GM23338 (cell line): ENCODE measurements at regions not wholly inside any gene's neighbourhood (a gene's known extent, or its start where the extent isn't known, plus 50 kb on each side); places are given as distances from the start of the nearest gene placed in this dataset.
A peak's percentile ranks its signal among the peaks of the same experiment; 100 is the strongest.

Source experiments
- ATAC-seq: fragments of 200-7000 bp; cut with Tn5 transposase; 3 replicates; pipeline ENCODE4 v1.9.1; 2020
- DNase-seq: peaks from one replicate; pipeline ENCODE4 v3.0.0-alpha.2; 2015; ENCODE audit warnings: low spot score
- H2AFZ ChIP-seq: fragments of 200-600 bp; sonication (generic); 2 replicates; pipeline ENCODE4 v1.8.0; 2016; ENCODE audit warnings: antibody characterized with exemption, mild to moderate bottlenecking, moderate library complexity
- H3F3A ChIP-seq: fragments of 200-600 bp; sonication (generic); replicated peaks from 2 replicates; pipeline ENCODE4 v1.8.0; 2017; ENCODE audit warnings: antibody characterized with exemption, mixed run types, low read depth
- H3K27ac ChIP-seq: fragments of 200-600 bp; sonication (generic); 2 replicates; pipeline ENCODE4 v1.6.1; 2016; ENCODE audit warnings: low read depth
- H3K27me3 ChIP-seq: fragments of 200-600 bp; sonication (generic); 2 replicates; pipeline ENCODE4 v1.8.0; 2016; ENCODE audit warnings: mild to moderate bottlenecking, mixed run types, moderate library complexity; ENCODE audit not compliant: insufficient read depth
- H3K36me3 ChIP-seq: fragments of 200-600 bp; sonication (generic); 2 replicates; pipeline ENCODE4 v1.8.0; 2016; ENCODE audit warnings: mild to moderate bottlenecking; ENCODE audit not compliant: insufficient read depth
- H3K4me1 ChIP-seq: fragments of 200-600 bp; sonication (generic); 2 replicates; pipeline ENCODE4 v1.8.0; 2016; ENCODE audit warnings: mild to moderate bottlenecking, moderate library complexity; ENCODE audit not compliant: insufficient read depth
- H3K4me2 ChIP-seq: fragments of 200-600 bp; sonication (generic); 2 replicates; pipeline ENCODE4 v1.7.1; 2017; ENCODE audit warnings: mixed run types
- H3K4me3 ChIP-seq: fragments of 200-600 bp; sonication (generic); 2 replicates; pipeline ENCODE4 v1.6.1; 2016; ENCODE audit warnings: mixed run types
- H3K79me2 ChIP-seq: fragments of 200-600 bp; sonication (generic); replicated peaks from 2 replicates; pipeline ENCODE4 v1.8.0; 2017; ENCODE audit warnings: mild to moderate bottlenecking; ENCODE audit not compliant: insufficient read depth
- H3K9me2 ChIP-seq: fragments of 200-600 bp; sonication (generic); 2 replicates; pipeline ENCODE4 v1.8.0; 2017; ENCODE audit not compliant: insufficient read depth
- H4K20me1 ChIP-seq: fragments of 200-600 bp; sonication (generic); replicated peaks from 2 replicates; pipeline ENCODE4 v1.8.0; 2017; ENCODE audit warnings: mild to moderate bottlenecking; ENCODE audit not compliant: insufficient read depth
- H3K27ac Mint-ChIP-seq: 2 replicates; pipeline ENCODE4 v1.8.0; 2020; ENCODE audit warnings: inconsistent platforms, mild to moderate bottlenecking, moderate library complexity, mixed read lengths
- H3K27me3 Mint-ChIP-seq: 3 replicates; pipeline ENCODE4 v1.8.0; 2022; ENCODE audit warnings: low read depth, mild to moderate bottlenecking, moderate library complexity, mixed read lengths, inconsistent platforms; ENCODE audit not compliant: insufficient read depth, poor library complexity
- H3K36me3 Mint-ChIP-seq: 3 replicates; pipeline ENCODE4 v1.8.0; 2021; ENCODE audit warnings: low read depth, mild to moderate bottlenecking, inconsistent platforms, moderate library complexity, mixed read lengths
- H3K4me1 Mint-ChIP-seq: 3 replicates; pipeline ENCODE4 v1.8.0; 2020; ENCODE audit warnings: mild to moderate bottlenecking, inconsistent platforms, mixed read lengths
- H3K4me3 Mint-ChIP-seq: 3 replicates; pipeline ENCODE4 v1.8.0; 2021; ENCODE audit warnings: moderate library complexity, mild to moderate bottlenecking, inconsistent platforms, mixed read lengths
- H3K9me3 Mint-ChIP-seq: 3 replicates; pipeline ENCODE4 v1.8.0; 2020; ENCODE audit warnings: moderate library complexity, mild to moderate bottlenecking, inconsistent platforms, mixed read lengths
- CREB1 ChIP-seq: fragments of 250-450 bp; sonication (Bioruptor Pico); IDR thresholded peaks from 2 replicates; pipeline ENCODE4 v1.5.0; 2020; ENCODE audit warnings: low read depth, mild to moderate bottlenecking, moderate library complexity
- EZH2 ChIP-seq: fragments of 200-600 bp; sonication (generic); IDR thresholded peaks from one replicate; pipeline ENCODE4 v1.8.0; 2017; ENCODE audit warnings: antibody characterized with exemption, mild to moderate bottlenecking, low read depth; ENCODE audit not compliant: unreplicated experiment
- EZH2phosphoT487 ChIP-seq: fragments of 200-600 bp; sonication (generic); IDR thresholded peaks from one replicate; pipeline ENCODE4 v1.8.1; 2018; ENCODE audit warnings: antibody characterized with exemption; ENCODE audit not compliant: unreplicated experiment
- JUNB ChIP-seq: IDR thresholded peaks from one replicate; pipeline ENCODE4 v1.6.1; 2016; ENCODE audit warnings: antibody characterized with exemption; ENCODE audit not compliant: unreplicated experiment
- NANOG ChIP-seq: IDR thresholded peaks from 2 replicates; pipeline ENCODE4 v1.6.1; 2016; ENCODE audit warnings: antibody characterized with exemption, borderline replicate concordance
- POLR2AphosphoS5 ChIP-seq: IDR thresholded peaks from 2 replicates; pipeline ENCODE4 v1.6.1; 2016; ENCODE audit warnings: antibody characterized with exemption, low read depth
- STAT1 ChIP-seq: IDR thresholded peaks from one replicate; pipeline ENCODE4 v1.6.1; 2016; ENCODE audit warnings: antibody characterized with exemption; ENCODE audit not compliant: unreplicated experiment
- ZNF114 ChIP-seq: fragments of 250-450 bp; sonication (Bioruptor Pico); IDR thresholded peaks from 2 replicates; pipeline ENCODE4 v1.5.0; 2020; ENCODE audit warnings: mild to moderate bottlenecking, moderate library complexity
- ZNF331 ChIP-seq: fragments of 250-450 bp; sonication (Bioruptor Pico); IDR thresholded peaks from 2 replicates; pipeline ENCODE4 v1.5.0; 2020; ENCODE audit warnings: low read depth, mild to moderate bottlenecking, moderate library complexity
- TF ChIP-seq, protein P1 (sequence below): IDR thresholded peaks from one replicate; pipeline ENCODE4 v1.6.1; 2018; ENCODE audit warnings: antibody characterized with exemption; ENCODE audit not compliant: unreplicated experiment
- TF ChIP-seq, protein P2 (sequence below): fragments of 250-450 bp; sonication (Bioruptor Pico); IDR thresholded peaks from 2 replicates; pipeline ENCODE4 v1.5.0; 2020; ENCODE audit warnings: mild to moderate bottlenecking, moderate library complexity
- TF ChIP-seq, protein P3 (sequence below): IDR thresholded peaks from 2 replicates; pipeline ENCODE4 v1.6.1; 2016; ENCODE audit warnings: antibody characterized with exemption
- TF ChIP-seq, protein P4 (sequence below), 2 experiments: fragments of 200-600 bp in 1 of 2; sonication (generic) in 1 of 2; conservative IDR thresholded peaks; 2 replicates each; pipeline versions ENCODE4 v1.5.1 to v1.6.1; 2016 to 2017; ENCODE audit warnings: antibody characterized with exemption in 2 of 2, low read depth in 2 of 2, mild to moderate bottlenecking in 2 of 2, moderate library complexity in 1 of 2

DNA sequence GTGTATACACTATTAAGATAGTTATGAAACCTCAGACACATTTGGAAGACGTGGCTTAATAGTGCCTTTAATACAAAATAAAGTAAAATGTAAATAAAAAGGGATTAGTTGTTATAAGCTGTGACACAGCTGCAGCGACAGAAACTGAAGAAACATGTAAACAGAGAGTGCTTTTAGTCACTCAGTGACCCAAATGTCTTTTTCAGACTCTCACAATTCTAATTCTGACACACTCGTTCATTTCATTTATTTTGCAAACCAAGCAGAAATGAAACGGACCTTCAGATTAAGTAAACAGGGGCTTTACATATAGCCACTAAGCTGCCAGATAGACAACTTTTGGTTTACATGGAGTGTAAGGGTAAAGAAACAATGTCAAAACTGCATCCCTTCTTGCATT lies 181.0 kb upstream of the ETAA1 start:
- Histone ChIP-seq H3K79me2 (no peaks in the 10 kb centered on the region), H3K4me3 (no peak overlapping the region), H3K36me3 (no peaks in the 10 kb centered on the region), H3K9me2 (0 out of 2 replicates have a peak, but pooled peaks cover 8% of the 10 kb centered on the region), H3K27ac (peak overlapping the region; percentile 42; the same call in 1 of the 2 replicates), H3K4me2 (no peak overlapping the region), H4K20me1 (no peaks in the 10 kb centered on the region), H3F3A (0 out of 2 replicates have a peak, but pooled peaks cover 3% of the 10 kb centered on the region), H3K4me1 (peaks cover 8% of the 10 kb centered on the region), H2AFZ (no peak overlapping the region), H3K27me3 (no peaks in the 10 kb centered on the region)
- no peak overlapping the region for H3K27ac Mint-ChIP-seq
- H3K4me3 Mint-ChIP-seq: no peak overlapping the region
- TF ChIP-seq POLR2AphosphoS5 (no peak), ZNF331 (no peak), NANOG (no peak), JUNB (no peak), CREB1 (CRISPR knock-in tag) (no peak), STAT1 (no peak), EZH2phosphoT487 (no peak), ZNF114 (CRISPR knock-in tag) (no peak), EZH2 (no peak)
- TF ChIP-seq, protein P1, sequence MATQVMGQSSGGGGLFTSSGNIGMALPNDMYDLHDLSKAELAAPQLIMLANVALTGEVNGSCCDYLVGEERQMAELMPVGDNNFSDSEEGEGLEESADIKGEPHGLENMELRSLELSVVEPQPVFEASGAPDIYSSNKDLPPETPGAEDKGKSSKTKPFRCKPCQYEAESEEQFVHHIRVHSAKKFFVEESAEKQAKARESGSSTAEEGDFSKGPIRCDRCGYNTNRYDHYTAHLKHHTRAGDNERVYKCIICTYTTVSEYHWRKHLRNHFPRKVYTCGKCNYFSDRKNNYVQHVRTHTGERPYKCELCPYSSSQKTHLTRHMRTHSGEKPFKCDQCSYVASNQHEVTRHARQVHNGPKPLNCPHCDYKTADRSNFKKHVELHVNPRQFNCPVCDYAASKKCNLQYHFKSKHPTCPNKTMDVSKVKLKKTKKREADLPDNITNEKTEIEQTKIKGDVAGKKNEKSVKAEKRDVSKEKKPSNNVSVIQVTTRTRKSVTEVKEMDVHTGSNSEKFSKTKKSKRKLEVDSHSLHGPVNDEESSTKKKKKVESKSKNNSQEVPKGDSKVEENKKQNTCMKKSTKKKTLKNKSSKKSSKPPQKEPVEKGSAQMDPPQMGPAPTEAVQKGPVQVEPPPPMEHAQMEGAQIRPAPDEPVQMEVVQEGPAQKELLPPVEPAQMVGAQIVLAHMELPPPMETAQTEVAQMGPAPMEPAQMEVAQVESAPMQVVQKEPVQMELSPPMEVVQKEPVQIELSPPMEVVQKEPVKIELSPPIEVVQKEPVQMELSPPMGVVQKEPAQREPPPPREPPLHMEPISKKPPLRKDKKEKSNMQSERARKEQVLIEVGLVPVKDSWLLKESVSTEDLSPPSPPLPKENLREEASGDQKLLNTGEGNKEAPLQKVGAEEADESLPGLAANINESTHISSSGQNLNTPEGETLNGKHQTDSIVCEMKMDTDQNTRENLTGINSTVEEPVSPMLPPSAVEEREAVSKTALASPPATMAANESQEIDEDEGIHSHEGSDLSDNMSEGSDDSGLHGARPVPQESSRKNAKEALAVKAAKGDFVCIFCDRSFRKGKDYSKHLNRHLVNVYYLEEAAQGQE: no peak
- TF ChIP-seq, protein P2, sequence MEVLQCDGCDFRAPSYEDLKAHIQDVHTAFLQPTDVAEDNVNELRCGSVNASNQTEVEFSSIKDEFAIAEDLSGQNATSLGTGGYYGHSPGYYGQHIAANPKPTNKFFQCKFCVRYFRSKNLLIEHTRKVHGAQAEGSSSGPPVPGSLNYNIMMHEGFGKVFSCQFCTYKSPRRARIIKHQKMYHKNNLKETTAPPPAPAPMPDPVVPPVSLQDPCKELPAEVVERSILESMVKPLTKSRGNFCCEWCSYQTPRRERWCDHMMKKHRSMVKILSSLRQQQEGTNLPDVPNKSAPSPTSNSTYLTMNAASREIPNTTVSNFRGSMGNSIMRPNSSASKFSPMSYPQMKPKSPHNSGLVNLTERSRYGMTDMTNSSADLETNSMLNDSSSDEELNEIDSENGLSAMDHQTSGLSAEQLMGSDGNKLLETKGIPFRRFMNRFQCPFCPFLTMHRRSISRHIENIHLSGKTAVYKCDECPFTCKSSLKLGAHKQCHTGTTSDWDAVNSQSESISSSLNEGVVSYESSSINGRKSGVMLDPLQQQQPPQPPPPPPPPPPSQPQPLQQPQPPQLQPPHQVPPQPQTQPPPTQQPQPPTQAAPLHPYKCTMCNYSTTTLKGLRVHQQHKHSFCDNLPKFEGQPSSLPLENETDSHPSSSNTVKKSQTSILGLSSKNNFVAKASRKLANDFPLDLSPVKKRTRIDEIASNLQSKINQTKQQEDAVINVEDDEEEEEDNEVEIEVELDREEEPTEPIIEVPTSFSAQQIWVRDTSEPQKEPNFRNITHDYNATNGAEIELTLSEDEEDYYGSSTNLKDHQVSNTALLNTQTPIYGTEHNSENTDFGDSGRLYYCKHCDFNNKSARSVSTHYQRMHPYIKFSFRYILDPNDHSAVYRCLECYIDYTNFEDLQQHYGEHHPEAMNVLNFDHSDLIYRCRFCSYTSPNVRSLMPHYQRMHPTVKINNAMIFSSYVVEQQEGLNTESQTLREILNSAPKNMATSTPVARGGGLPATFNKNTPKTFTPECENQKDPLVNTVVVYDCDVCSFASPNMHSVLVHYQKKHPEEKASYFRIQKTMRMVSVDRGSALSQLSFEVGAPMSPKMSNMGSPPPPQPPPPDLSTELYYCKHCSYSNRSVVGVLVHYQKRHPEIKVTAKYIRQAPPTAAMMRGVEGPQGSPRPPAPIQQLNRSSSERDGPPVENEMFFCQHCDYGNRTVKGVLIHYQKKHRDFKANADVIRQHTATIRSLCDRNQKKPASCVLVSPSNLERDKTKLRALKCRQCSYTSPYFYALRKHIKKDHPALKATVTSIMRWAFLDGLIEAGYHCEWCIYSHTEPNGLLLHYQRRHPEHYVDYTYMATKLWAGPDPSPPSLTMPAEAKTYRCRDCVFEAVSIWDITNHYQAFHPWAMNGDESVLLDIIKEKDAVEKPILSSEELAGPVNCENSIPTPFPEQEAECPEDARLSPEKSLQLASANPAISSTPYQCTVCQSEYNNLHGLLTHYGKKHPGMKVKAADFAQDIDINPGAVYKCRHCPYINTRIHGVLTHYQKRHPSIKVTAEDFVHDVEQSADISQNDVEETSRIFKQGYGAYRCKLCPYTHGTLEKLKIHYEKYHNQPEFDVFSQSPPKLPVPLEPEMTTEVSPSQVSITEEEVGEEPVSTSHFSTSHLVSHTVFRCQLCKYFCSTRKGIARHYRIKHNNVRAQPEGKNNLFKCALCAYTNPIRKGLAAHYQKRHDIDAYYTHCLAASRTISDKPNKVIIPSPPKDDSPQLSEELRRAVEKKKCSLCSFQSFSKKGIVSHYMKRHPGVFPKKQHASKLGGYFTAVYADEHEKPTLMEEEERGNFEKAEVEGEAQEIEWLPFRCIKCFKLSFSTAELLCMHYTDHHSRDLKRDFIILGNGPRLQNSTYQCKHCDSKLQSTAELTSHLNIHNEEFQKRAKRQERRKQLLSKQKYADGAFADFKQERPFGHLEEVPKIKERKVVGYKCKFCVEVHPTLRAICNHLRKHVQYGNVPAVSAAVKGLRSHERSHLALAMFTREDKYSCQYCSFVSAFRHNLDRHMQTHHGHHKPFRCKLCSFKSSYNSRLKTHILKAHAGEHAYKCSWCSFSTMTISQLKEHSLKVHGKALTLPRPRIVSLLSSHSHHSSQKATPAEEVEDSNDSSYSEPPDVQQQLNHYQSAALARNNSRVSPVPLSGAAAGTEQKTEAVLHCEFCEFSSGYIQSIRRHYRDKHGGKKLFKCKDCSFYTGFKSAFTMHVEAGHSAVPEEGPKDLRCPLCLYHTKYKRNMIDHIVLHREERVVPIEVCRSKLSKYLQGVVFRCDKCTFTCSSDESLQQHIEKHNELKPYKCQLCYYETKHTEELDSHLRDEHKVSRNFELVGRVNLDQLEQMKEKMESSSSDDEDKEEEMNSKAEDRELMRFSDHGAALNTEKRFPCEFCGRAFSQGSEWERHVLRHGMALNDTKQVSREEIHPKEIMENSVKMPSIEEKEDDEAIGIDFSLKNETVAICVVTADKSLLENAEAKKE (CRISPR knock-in tag): no peak
- TF ChIP-seq, protein P3, sequence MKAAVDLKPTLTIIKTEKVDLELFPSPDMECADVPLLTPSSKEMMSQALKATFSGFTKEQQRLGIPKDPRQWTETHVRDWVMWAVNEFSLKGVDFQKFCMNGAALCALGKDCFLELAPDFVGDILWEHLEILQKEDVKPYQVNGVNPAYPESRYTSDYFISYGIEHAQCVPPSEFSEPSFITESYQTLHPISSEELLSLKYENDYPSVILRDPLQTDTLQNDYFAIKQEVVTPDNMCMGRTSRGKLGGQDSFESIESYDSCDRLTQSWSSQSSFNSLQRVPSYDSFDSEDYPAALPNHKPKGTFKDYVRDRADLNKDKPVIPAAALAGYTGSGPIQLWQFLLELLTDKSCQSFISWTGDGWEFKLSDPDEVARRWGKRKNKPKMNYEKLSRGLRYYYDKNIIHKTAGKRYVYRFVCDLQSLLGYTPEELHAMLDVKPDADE: no peak
- TF ChIP-seq, protein P4, sequence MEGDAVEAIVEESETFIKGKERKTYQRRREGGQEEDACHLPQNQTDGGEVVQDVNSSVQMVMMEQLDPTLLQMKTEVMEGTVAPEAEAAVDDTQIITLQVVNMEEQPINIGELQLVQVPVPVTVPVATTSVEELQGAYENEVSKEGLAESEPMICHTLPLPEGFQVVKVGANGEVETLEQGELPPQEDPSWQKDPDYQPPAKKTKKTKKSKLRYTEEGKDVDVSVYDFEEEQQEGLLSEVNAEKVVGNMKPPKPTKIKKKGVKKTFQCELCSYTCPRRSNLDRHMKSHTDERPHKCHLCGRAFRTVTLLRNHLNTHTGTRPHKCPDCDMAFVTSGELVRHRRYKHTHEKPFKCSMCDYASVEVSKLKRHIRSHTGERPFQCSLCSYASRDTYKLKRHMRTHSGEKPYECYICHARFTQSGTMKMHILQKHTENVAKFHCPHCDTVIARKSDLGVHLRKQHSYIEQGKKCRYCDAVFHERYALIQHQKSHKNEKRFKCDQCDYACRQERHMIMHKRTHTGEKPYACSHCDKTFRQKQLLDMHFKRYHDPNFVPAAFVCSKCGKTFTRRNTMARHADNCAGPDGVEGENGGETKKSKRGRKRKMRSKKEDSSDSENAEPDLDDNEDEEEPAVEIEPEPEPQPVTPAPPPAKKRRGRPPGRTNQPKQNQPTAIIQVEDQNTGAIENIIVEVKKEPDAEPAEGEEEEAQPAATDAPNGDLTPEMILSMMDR (conservative IDR thresholded peaks at IDR 0.05; ENCODE audit: low read depth in 2 of 2): no peak
- no peak for DNase-seq
- H3K27me3 Mint-ChIP-seq: peaks cover 2% of the 10 kb centered on the region
- peaks cover 18% of the 10 kb centered on the region for H3K4me1 Mint-ChIP-seq
- ATAC-seq: no peak
- H3K36me3 Mint-ChIP-seq: peaks cover 13% of the 10 kb centered on the region
- peaks cover 11% of the 10 kb centered on the region for H3K9me3 Mint-ChIP-seq
